ENCODE measurements at regions not wholly inside any gene's neighbourhood (a gene's known extent, or its start where the extent isn't known, plus 50 kb on each side); places are given as distances from the start of the nearest gene placed in this dataset.

DNA sequence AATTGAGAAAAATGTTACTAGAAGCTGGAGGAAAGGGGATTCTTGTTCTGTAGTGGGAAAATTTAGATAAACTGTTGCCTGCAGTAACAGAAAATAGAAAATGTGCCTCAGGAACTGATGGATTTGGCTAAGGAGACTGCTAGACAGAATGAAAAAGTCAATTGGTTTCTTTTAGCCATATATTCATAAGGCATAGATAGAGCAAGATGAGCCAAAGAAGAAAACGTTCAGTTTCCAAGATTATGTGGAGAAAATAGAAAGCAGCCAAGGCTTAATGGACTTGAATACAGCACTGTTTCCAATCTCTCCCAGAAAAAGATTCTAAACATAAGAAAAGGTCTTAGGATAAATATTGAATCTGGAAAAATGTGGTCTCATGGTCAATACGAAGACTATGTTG is 115.1 kb upstream of the TCF21 start:
- TF ChIP-seq NRF1 (IDR thresholded peaks at IDR 0.05; ENCODE audit: low read depth, low read length) (no peak), TBP (IDR thresholded peaks at IDR 0.05; ENCODE audit: low read depth, low read length) (no peak), EGR1 (IDR thresholded peaks at IDR 0.05; ENCODE audit: borderline replicate concordance, low read depth, low read length) (no peak), SIN3A (conservative IDR thresholded peaks at IDR 0.05 in 1 of 2, IDR thresholded peaks at IDR 0.05 in 1 of 2; ENCODE audit: low read depth in 1 of 2, low read length in 2 of 2) (no peak), POLR2AphosphoS5 (IDR thresholded peaks at IDR 0.05; ENCODE audit: low read depth, low read length) (no peak), EP300 (IDR thresholded peaks at IDR 0.05; ENCODE audit: borderline replicate concordance in 1 of 2, low read depth in 2 of 2, low read length in 2 of 2) (no peak), BRCA1 (IDR thresholded peaks at IDR 0.05; ENCODE audit: low read depth, low read length) (no peak), MAFK (IDR thresholded peaks at IDR 0.05; ENCODE audit: low read depth, low read length) (no peak), SP1 (IDR thresholded peaks at IDR 0.05; ENCODE audit: low read depth, low read length) (no peak), YY1 (IDR thresholded peaks at IDR 0.05; ENCODE audit: low read depth, low read length) (no peak), CREB1 (IDR thresholded peaks at IDR 0.05) (no peak)
- TF ChIP-seq, protein P1, sequence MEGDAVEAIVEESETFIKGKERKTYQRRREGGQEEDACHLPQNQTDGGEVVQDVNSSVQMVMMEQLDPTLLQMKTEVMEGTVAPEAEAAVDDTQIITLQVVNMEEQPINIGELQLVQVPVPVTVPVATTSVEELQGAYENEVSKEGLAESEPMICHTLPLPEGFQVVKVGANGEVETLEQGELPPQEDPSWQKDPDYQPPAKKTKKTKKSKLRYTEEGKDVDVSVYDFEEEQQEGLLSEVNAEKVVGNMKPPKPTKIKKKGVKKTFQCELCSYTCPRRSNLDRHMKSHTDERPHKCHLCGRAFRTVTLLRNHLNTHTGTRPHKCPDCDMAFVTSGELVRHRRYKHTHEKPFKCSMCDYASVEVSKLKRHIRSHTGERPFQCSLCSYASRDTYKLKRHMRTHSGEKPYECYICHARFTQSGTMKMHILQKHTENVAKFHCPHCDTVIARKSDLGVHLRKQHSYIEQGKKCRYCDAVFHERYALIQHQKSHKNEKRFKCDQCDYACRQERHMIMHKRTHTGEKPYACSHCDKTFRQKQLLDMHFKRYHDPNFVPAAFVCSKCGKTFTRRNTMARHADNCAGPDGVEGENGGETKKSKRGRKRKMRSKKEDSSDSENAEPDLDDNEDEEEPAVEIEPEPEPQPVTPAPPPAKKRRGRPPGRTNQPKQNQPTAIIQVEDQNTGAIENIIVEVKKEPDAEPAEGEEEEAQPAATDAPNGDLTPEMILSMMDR (IDR thresholded peaks at IDR 0.05; ENCODE audit: control extremely low read depth in 1 of 3, insufficient read depth in 1 of 3, low read depth in 1 of 3, low read length in 3 of 3): no peak
- TF ChIP-seq, protein P2, sequence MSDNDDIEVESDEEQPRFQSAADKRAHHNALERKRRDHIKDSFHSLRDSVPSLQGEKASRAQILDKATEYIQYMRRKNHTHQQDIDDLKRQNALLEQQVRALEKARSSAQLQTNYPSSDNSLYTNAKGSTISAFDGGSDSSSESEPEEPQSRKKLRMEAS (IDR thresholded peaks at IDR 0.05): no peak

Measured in H1 (cell line).